Activated B cell treated with CpG ODN at 0.5 μM for 24 hours (primary cell): ENCODE measurements at regions not wholly inside any gene's neighbourhood (a gene's known extent, or its start where the extent isn't known, plus 50 kb on each side); places are given as distances from the start of the nearest gene placed in this dataset.

ENCODE experiments used
- ATAC-seq: fragments of 200-7000 bp; cut with Tn5 transposase; one replicate; pipeline ENCODE4 v1.10.0; 2021; ENCODE audit warnings: low read depth, mild to moderate bottlenecking, moderate library complexity
- CTCF ChIA-PET: fragments of 350-600 bp; sonication (Branson Sonifier 250); formaldehyde crosslinking; loops from one replicate; lab custom pipeline; 2021; ENCODE audit warnings: antibody characterized with exemption; lab: Charles Lee
- POLR2A ChIA-PET: fragments of 350-600 bp; sonication (Branson Sonifier 250); formaldehyde crosslinking; loops from one replicate; lab custom pipeline; 2021; ENCODE audit warnings: antibody characterized with exemption; lab: Charles Lee
- DNase-seq: peaks from one replicate; pipeline ENCODE4 v3.0.0; 2022
- H3K27ac Mint-ChIP-seq: one replicate; pipeline ENCODE4 v1.8.0; 2020; ENCODE audit warnings: mixed read lengths
- H3K27me3 Mint-ChIP-seq: one replicate; pipeline ENCODE4 v1.8.0; 2021; ENCODE audit warnings: mixed read lengths
- H3K36me3 Mint-ChIP-seq: one replicate; pipeline ENCODE4 v1.8.0; 2021; ENCODE audit warnings: low read depth, mixed read lengths
- H3K4me1 Mint-ChIP-seq: one replicate; pipeline ENCODE4 v1.8.0; 2021; ENCODE audit warnings: mixed read lengths
- H3K4me3 Mint-ChIP-seq: one replicate; pipeline ENCODE4 v1.8.0; 2020; ENCODE audit warnings: mild to moderate bottlenecking, mixed read lengths
- H3K9me3 Mint-ChIP-seq: one replicate; pipeline ENCODE4 v1.8.0; 2020; ENCODE audit warnings: mixed read lengths
- CTCF ChIP-seq: fragments of 200-600 bp; IDR thresholded peaks from one replicate; pipeline ENCODE4 v1.8.0; 2022; ENCODE audit warnings: antibody characterized with exemption, mild to moderate bottlenecking
- intact Hi-C: fragments of 100-400 bp; cut with micrococcal nuclease; formaldehyde crosslinking; loops from one replicate; pipeline ENCODE4 v1.15.1; 2024

DNA sequence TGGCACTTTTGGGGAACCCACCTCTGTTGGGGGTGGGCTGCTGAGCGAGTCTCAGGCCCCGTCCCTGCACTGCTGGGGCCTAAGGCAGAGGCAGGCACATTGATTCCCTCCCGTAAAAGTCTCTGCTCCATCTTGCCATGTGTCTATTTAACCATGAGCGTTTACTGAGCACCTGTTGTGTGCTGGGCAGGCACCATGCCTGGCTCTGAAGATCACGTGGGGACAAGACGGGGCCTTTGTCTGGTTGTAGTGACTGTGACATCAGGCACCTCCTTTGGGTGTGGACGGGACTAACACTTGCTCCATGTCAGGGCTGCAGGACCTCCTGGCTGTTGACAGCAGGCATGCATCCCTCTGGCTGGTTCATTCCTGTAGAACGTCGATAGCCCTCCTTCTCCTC, 204.7 kb upstream of the CIBAR2 start:
- Mint-ChIP-seq H3K4me3 (no peak overlapping the region), H3K4me1 (peaks cover 18% of the 10 kb centered on the region), H3K27me3 (peaks cover 3% of the 10 kb centered on the region), H3K36me3 (no peaks in the 10 kb centered on the region), H3K9me3 (no peaks in the 10 kb centered on the region), H3K27ac (no peak overlapping the region)
- ChIA-PET CTCF (interaction anchor here (2.0 kb wide), 1 partner anchor 14 kb away, joined by 6 read pairs; no protein-coding TSS in a partner anchor), POLR2A (no interaction called here)
- DNase-seq (no peak), ATAC-seq (no peak)
- intact Hi-C loops: no loop called here
- no peak for TF ChIP-seq CTCF

DNA sequence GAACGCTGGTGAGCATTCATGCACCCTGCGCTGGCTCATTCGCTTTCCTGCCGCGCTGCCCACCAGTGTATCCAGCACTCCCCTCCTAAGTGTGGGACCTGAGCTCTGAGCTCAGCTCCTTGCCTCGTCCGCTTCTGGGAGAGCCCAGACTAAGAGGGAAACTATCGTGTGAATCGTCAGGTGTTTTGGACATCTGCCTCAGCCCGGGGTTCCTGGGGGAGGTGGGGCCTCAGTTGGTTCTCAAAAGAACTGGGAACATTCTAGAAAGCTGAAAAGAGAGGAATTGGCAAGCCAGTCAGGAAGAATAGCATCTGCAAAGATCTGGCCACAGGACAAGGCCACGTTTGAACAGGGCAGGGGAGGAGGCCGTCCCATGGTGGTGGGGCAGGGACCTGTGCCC, 205.4 kb upstream of the CIBAR2 start:
- H3K4me1 Mint-ChIP-seq: peaks cover 13% of the 10 kb centered on the region
- POLR2A ChIA-PET: no interaction called here
- TF ChIP-seq CTCF: no peak
- H3K4me3 Mint-ChIP-seq: no peak overlapping the region
- no peaks in the 10 kb centered on the region for H3K36me3 Mint-ChIP-seq
- ATAC-seq (no peak), DNase-seq (no peak)
- CTCF ChIA-PET: interaction anchor here (2.0 kb wide), 1 partner anchor 13 kb away, joined by 6 read pairs; no protein-coding TSS in a partner anchor
- intact Hi-C loops: no loop called here
- no peaks in the 10 kb centered on the region for H3K9me3 Mint-ChIP-seq
- H3K27me3 Mint-ChIP-seq: no peaks in the 10 kb centered on the region
- no peak overlapping the region for H3K27ac Mint-ChIP-seq

- ChIA-PET POLR2A (no interaction called here), CTCF (interaction anchor here (2.0 kb wide), 1 partner anchor 11 kb away, joined by 6 read pairs; no protein-coding TSS in a partner anchor)
- Mint-ChIP-seq H3K9me3 (peaks cover 4% of the 10 kb centered on the region), H3K27me3 (peaks cover 4% of the 10 kb centered on the region), H3K27ac (no peak overlapping the region), H3K4me1 (peaks cover 3% of the 10 kb centered on the region), H3K36me3 (no peaks in the 10 kb centered on the region), H3K4me3 (no peak overlapping the region)
- no peak for DNase-seq
- TF ChIP-seq CTCF: no peak
- intact Hi-C loops: no loop called here
- no peak for ATAC-seq
Observed at GRCh38 chr16:85319208-85319983, 207.1 kb upstream of the CIBAR2 start.

DNA sequence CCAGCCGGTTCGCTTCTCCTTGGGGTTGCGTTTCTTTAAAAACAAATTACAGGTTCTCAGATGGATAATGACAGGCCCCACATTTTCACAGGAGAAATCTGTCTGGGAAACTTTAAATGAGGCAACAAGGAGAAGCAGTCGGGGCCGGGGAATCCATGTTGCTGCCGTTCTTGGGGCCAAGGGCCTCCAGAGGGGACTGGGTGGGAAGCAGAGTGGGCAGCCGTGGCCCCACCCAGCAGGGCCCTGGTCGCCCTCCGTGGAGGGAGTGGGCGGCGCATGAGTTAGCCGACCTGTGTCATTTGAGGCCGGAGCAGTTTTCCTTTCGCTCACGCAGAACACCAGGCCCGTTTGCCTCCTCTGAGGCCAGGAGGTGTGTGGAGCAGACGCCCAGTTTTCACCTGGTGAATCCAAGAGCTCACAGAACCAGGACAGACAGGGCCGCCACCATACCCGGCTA, 207.7 kb upstream of the CIBAR2 start:
- DNase-seq: no peak
- POLR2A ChIA-PET: no interaction called here
- Mint-ChIP-seq H3K27ac (no peak overlapping the region), H3K4me1 (no peaks in the 10 kb centered on the region), H3K4me3 (no peak overlapping the region), H3K27me3 (peaks cover 4% of the 10 kb centered on the region), H3K9me3 (peaks cover 4% of the 10 kb centered on the region), H3K36me3 (no peaks in the 10 kb centered on the region)
- CTCF ChIA-PET: no interaction called here
- TF ChIP-seq CTCF: no peak
- no peak for ATAC-seq
- intact Hi-C loops: no loop called here

- ChIA-PET POLR2A (no interaction called here), CTCF (no interaction called here)
- no peak for TF ChIP-seq CTCF
- H3K27ac Mint-ChIP-seq: no peak overlapping the region
- ATAC-seq (no peak), DNase-seq (no peak)
- H3K27me3 Mint-ChIP-seq: peaks cover 4% of the 10 kb centered on the region
- no peak overlapping the region for H3K4me3 Mint-ChIP-seq
- H3K9me3 Mint-ChIP-seq: peaks cover 4% of the 10 kb centered on the region
- H3K4me1 Mint-ChIP-seq: no peaks in the 10 kb centered on the region
- intact Hi-C loops: no loop called here
- H3K36me3 Mint-ChIP-seq: no peaks in the 10 kb centered on the region
Observed at GRCh38 chr16:85320677-85321385, 208.6 kb upstream of the CIBAR2 start.
